GOT3 (cell line): ENCODE measurements at regions not wholly inside any gene's neighbourhood (a gene's known extent, or its start where the extent isn't known, plus 50 kb on each side); places are given as distances from the start of the nearest gene placed in this dataset.
A peak's percentile ranks its signal among the peaks of the same experiment; 100 is the strongest.
"Not testable (repeated sequence)": the region's sequence is repeated elsewhere in the genome, so short reads cannot be mapped to it uniquely, and the experiment has no call there.

Experiments used
- DNase-seq: peaks from one replicate; lab custom pipeline; 2025; ENCODE audit warnings: mixed read lengths; lab: John Stamatoyannopoulos, UW

GRCh38 chr10:36765782-36766414, 359.5 kb upstream of the ANKRD30A start:
- DNase-seq, result no peak

- DNase-seq, result no peak
Observed at GRCh38 chr10:36764823-36765222, 360.6 kb upstream of the ANKRD30A start.

GRCh38 chr10:36761121-36761520, 364.3 kb upstream of the ANKRD30A start:
- no peak for DNase-seq

GRCh38 chr10:36759141-36759805, 366.1 kb upstream of the ANKRD30A start:
- no peak for DNase-seq

- no peak for DNase-seq
Observed at GRCh38 chr10:36748128-36748871, 377.1 kb upstream of the ANKRD30A start.

GRCh38 chr10:36739884-36740445, 385.4 kb upstream of the ANKRD30A start:
- DNase-seq, result no peak

GRCh38 chr10:36738738-36739431, 386.5 kb upstream of the ANKRD30A start:
- no peak for DNase-seq

GRCh38 chr10:36736311-36736710, 389.1 kb upstream of the ANKRD30A start:
- no peak for DNase-seq

- DNase-seq, result not testable (repeated sequence)
Observed at GRCh38 chr10:36734590-36734989, 390.8 kb upstream of the ANKRD30A start.

GRCh38 chr10:36730316-36730715, 395.1 kb upstream of the ANKRD30A start:
- no peak for DNase-seq

GRCh38 chr10:36728626-36729025, 396.8 kb upstream of the ANKRD30A start:
- DNase-seq, result no peak

- peak; percentile 50 for DNase-seq
Observed at GRCh38 chr10:36725581-36726520, 399.5 kb upstream of the ANKRD30A start.

- DNase-seq, result no peak
Observed at GRCh38 chr10:36722777-36723176, 402.6 kb upstream of the ANKRD30A start.

GRCh38 chr10:36721871-36722270, 403.5 kb upstream of the ANKRD30A start:
- DNase-seq, result no peak

GRCh38 chr10:36720895-36721294, 404.5 kb upstream of the ANKRD30A start:
- no peak for DNase-seq

- DNase-seq, result no peak
Observed at GRCh38 chr10:36717118-36717517, 408.3 kb upstream of the ANKRD30A start.

- DNase-seq, result no peak
Observed at GRCh38 chr10:36716291-36716690, 409.1 kb upstream of the ANKRD30A start.

- no peak for DNase-seq
Observed at GRCh38 chr10:36712695-36713094, 412.7 kb upstream of the ANKRD30A start.

- no peak for DNase-seq
Observed at GRCh38 chr10:36711361-36711760, 414.0 kb upstream of the ANKRD30A start.

GRCh38 chr10:36704124-36704523, 421.3 kb upstream of the ANKRD30A start:
- no peak for DNase-seq

GRCh38 chr10:36703179-36703578, 422.2 kb upstream of the ANKRD30A start:
- DNase-seq, result no peak
